ENCODE measurements at regions not wholly inside any gene's neighbourhood (a gene's known extent, or its start where the extent isn't known, plus 50 kb on each side); places are given as distances from the start of the nearest gene placed in this dataset.

- no peaks in the 10 kb centered on the region for H3K36me3 Mint-ChIP-seq (ENCODE audit: low read depth, unreplicated experiment)
- no peak overlapping the region for H3K4me2 ChIP-seq (ENCODE audit: low read length)
- H3K9me3 ChIP-seq (ENCODE audit: insufficient read depth, low read depth, low read length), result no peaks in the 10 kb centered on the region
- no peaks in the 10 kb centered on the region for H3K36me3 ChIP-seq (ENCODE audit: insufficient read depth, low read length)
- H3K4me1 Mint-ChIP-seq (ENCODE audit: low read depth, unreplicated experiment), result peaks cover 8% of the 10 kb centered on the region
- DNase-seq (ENCODE audit: low read depth) (no peak), FAIRE-seq (no peak)
- no peak overlapping the region for H2AFZ ChIP-seq (ENCODE audit: low read depth, low read length)
- H4K20me1 ChIP-seq (ENCODE audit: insufficient read depth, low read length), result no peaks in the 10 kb centered on the region
- no peaks in the 10 kb centered on the region for H3K9me3 Mint-ChIP-seq (ENCODE audit: unreplicated experiment)
- H3K27ac ChIP-seq (ENCODE audit: low read depth, low read length), result no peak overlapping the region
- TF ChIP-seq EZH2 (IDR thresholded peaks at IDR 0.05; ENCODE audit: insufficient read depth, low read length) (no peak), CTCF (IDR thresholded peaks at IDR 0.05; ENCODE audit: insufficient read depth, low read depth, low read length) (no peak)
- no peak overlapping the region for H3K4me3 Mint-ChIP-seq (ENCODE audit: unreplicated experiment)
- H3K4me1 ChIP-seq (ENCODE audit: insufficient read depth, low read length), result no peaks in the 10 kb centered on the region
- no peaks in the 10 kb centered on the region for H3K27me3 ChIP-seq (ENCODE audit: insufficient read depth, low read length)
- H3K4me3 ChIP-seq (ENCODE audit: insufficient read depth, low read depth, low read length), result no peak overlapping the region
- no peaks in the 10 kb centered on the region for H3K79me2 ChIP-seq (ENCODE audit: insufficient read depth, low read length)
- no peak overlapping the region for H3K27ac Mint-ChIP-seq (ENCODE audit: unreplicated experiment)
- H3K27me3 Mint-ChIP-seq (ENCODE audit: low read depth, unreplicated experiment), result no peaks in the 10 kb centered on the region
- no peak overlapping the region for H3K9ac ChIP-seq (ENCODE audit: low read length)
These were observed 553.5 kb downstream of the PKHD1 start for GRCh38 chr6:51533962-51534361.

DNA sequence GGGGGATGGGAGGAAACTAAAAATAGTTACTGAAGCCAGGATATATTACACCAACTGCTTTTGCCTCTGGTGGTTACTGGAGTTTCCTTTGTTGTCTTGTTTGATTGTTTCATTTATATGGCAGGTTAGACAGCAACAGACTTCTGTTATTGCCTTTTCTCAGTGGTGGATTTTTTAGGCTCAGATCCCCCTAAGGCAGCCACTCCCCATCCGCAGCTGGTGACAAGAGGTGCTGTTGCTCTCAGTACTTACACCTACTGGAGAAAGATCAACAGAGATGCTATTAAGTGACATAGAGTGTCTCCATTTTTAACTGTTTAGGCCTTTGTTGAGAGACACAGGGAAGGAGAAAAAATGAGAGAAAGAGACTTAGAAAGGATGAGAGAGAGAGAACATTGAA, 552.1 kb downstream of the PKHD1 start:
- H3K36me3 Mint-ChIP-seq (ENCODE audit: low read depth, unreplicated experiment), result no peaks in the 10 kb centered on the region
- no peak overlapping the region for H3K27ac Mint-ChIP-seq (ENCODE audit: unreplicated experiment)
- H3K4me3 ChIP-seq (ENCODE audit: insufficient read depth, low read depth, low read length), result no peak overlapping the region
- H2AFZ ChIP-seq (ENCODE audit: low read depth, low read length), result no peak overlapping the region
- no peaks in the 10 kb centered on the region for H4K20me1 ChIP-seq (ENCODE audit: insufficient read depth, low read length)
- H3K27me3 Mint-ChIP-seq (ENCODE audit: low read depth, unreplicated experiment), result no peaks in the 10 kb centered on the region
- no peak overlapping the region for H3K9ac ChIP-seq (ENCODE audit: low read length)
- H3K9me3 ChIP-seq (ENCODE audit: insufficient read depth, low read depth, low read length), result no peaks in the 10 kb centered on the region
- H3K4me1 Mint-ChIP-seq (ENCODE audit: low read depth, unreplicated experiment), result peaks cover 8% of the 10 kb centered on the region
- H3K4me2 ChIP-seq (ENCODE audit: low read length), result no peak overlapping the region
- no peaks in the 10 kb centered on the region for H3K27me3 ChIP-seq (ENCODE audit: insufficient read depth, low read length)
- no peaks in the 10 kb centered on the region for H3K9me3 Mint-ChIP-seq (ENCODE audit: unreplicated experiment)
- TF ChIP-seq CTCF (IDR thresholded peaks at IDR 0.05; ENCODE audit: insufficient read depth, low read depth, low read length) (no peak), EZH2 (IDR thresholded peaks at IDR 0.05; ENCODE audit: insufficient read depth, low read length) (no peak)
- no peaks in the 10 kb centered on the region for H3K4me1 ChIP-seq (ENCODE audit: insufficient read depth, low read length)
- H3K27ac ChIP-seq (ENCODE audit: low read depth, low read length), result no peak overlapping the region
- H3K4me3 Mint-ChIP-seq (ENCODE audit: unreplicated experiment), result no peak overlapping the region
- H3K79me2 ChIP-seq (ENCODE audit: insufficient read depth, low read length), result no peaks in the 10 kb centered on the region
- no peak for DNase-seq (ENCODE audit: low read depth)
- no peaks in the 10 kb centered on the region for H3K36me3 ChIP-seq (ENCODE audit: insufficient read depth, low read length)
- FAIRE-seq, result no peak

DNA sequence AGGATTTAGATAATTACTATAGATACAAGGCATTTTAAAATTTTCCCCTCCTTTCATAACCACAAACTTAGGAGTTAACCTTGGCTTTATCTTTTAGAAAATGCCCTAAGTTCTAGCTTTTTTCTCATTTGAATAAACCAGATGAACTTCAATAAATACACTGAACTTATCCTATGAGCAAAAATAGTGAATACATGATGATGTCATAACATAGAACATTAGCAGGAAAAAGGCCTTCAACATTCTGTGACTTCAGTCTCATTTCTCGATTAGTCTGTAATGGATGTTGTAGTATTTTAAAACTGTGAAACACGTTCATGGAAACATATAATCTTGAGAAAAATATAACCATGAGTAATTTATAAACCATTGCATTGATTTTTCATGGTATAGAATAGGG, 550.7 kb downstream of the PKHD1 start:
- H3K4me3 ChIP-seq (ENCODE audit: insufficient read depth, low read depth, low read length), result no peak overlapping the region
- H2AFZ ChIP-seq (ENCODE audit: low read depth, low read length), result no peak overlapping the region
- Mint-ChIP-seq H3K27me3 (ENCODE audit: low read depth, unreplicated experiment) (peaks cover 4% of the 10 kb centered on the region), H3K36me3 (ENCODE audit: low read depth, unreplicated experiment) (no peaks in the 10 kb centered on the region), H3K27ac (ENCODE audit: unreplicated experiment) (no peak overlapping the region), H3K4me1 (ENCODE audit: low read depth, unreplicated experiment) (peaks cover 8% of the 10 kb centered on the region), H3K9me3 (ENCODE audit: unreplicated experiment) (no peaks in the 10 kb centered on the region), H3K4me3 (ENCODE audit: unreplicated experiment) (no peak overlapping the region)
- H3K27me3 ChIP-seq (ENCODE audit: insufficient read depth, low read length), result no peaks in the 10 kb centered on the region
- H3K36me3 ChIP-seq (ENCODE audit: insufficient read depth, low read length), result no peaks in the 10 kb centered on the region
- H3K9ac ChIP-seq (ENCODE audit: low read length), result no peak overlapping the region
- DNase-seq (ENCODE audit: low read depth), result no peak
- no peaks in the 10 kb centered on the region for H3K4me1 ChIP-seq (ENCODE audit: insufficient read depth, low read length)
- H3K79me2 ChIP-seq (ENCODE audit: insufficient read depth, low read length), result no peaks in the 10 kb centered on the region
- H3K27ac ChIP-seq (ENCODE audit: low read depth, low read length), result no peak overlapping the region
- H3K4me2 ChIP-seq (ENCODE audit: low read length), result no peak overlapping the region
- H4K20me1 ChIP-seq (ENCODE audit: insufficient read depth, low read length), result no peaks in the 10 kb centered on the region
- TF ChIP-seq CTCF (IDR thresholded peaks at IDR 0.05; ENCODE audit: insufficient read depth, low read depth, low read length) (no peak), EZH2 (IDR thresholded peaks at IDR 0.05; ENCODE audit: insufficient read depth, low read length) (no peak)
- no peak for FAIRE-seq
- H3K9me3 ChIP-seq (ENCODE audit: insufficient read depth, low read depth, low read length), result no peaks in the 10 kb centered on the region
